MM.1S (cell line): ENCODE measurements at regions not wholly inside any gene's neighbourhood (a gene's known extent, or its start where the extent isn't known, plus 50 kb on each side); places are given as distances from the start of the nearest gene placed in this dataset.

Source experiments
- DNase-seq: peaks from one replicate; pipeline ENCODE4 v3.0.0-alpha.2; 2015
- H2AFZ ChIP-seq: fragments of 300-600 bp; sonication (generic); 2 replicates; pipeline ENCODE4 v1.6.0; 2016; ENCODE audit warnings: antibody characterized with exemption, low read length
- H3F3A ChIP-seq: fragments of 300-600 bp; sonication (generic); 2 replicates; pipeline ENCODE4 v1.6.1; 2016; ENCODE audit warnings: mild to moderate bottlenecking, antibody characterized with exemption, low read length, moderate library complexity, mixed read lengths; ENCODE audit not compliant: insufficient read depth
- H3K27ac ChIP-seq: fragments of 300-600 bp; sonication (generic); 2 replicates; pipeline ENCODE4 v1.5.1; 2016; ENCODE audit warnings: mild to moderate bottlenecking, low read length
- H3K27me3 ChIP-seq: fragments of 300-600 bp; sonication (generic); replicated peaks from 2 replicates; pipeline ENCODE4 v1.6.0; 2016; ENCODE audit warnings: low read length; ENCODE audit not compliant: insufficient read depth
- H3K36me3 ChIP-seq: fragments of 300-600 bp; sonication (generic); replicated peaks from 2 replicates; pipeline ENCODE4 v1.6.1; 2016; ENCODE audit warnings: mild to moderate bottlenecking, low read length, mixed read lengths; ENCODE audit not compliant: insufficient read depth
- H3K4me1 ChIP-seq: fragments of 300-600 bp; sonication (generic); 2 replicates; pipeline ENCODE4 v1.6.1; 2016; ENCODE audit warnings: low read length, mixed read lengths
- H3K4me2 ChIP-seq: fragments of 300-600 bp; sonication (generic); 2 replicates; pipeline ENCODE4 v1.6.0; 2016; ENCODE audit warnings: low read depth, low read length
- H3K4me3 ChIP-seq: fragments of 300-600 bp; sonication (generic); 2 replicates; pipeline ENCODE4 v1.5.1; 2016; ENCODE audit warnings: low read length, mixed read lengths
- H3K79me2 ChIP-seq: fragments of 300-600 bp; sonication (generic); 2 replicates; pipeline ENCODE4 v1.6.1; 2016; ENCODE audit warnings: mixed run types, low read length, mixed read lengths
- H3K9ac ChIP-seq: fragments of 300-600 bp; sonication (generic); 2 replicates; pipeline ENCODE4 v1.6.1; 2016; ENCODE audit warnings: low read length, mixed read lengths
- H3K9me2 ChIP-seq: fragments of 300-600 bp; sonication (generic); replicated peaks from 2 replicates; pipeline ENCODE4 v1.6.1; 2016; ENCODE audit warnings: mild to moderate bottlenecking, low read length, mixed read lengths; ENCODE audit not compliant: insufficient read depth
- H3K9me3 ChIP-seq: fragments of 300-600 bp; sonication (generic); replicated peaks from 2 replicates; pipeline ENCODE4 v1.6.1; 2016; ENCODE audit warnings: mild to moderate bottlenecking, low read length, mixed read lengths; ENCODE audit not compliant: insufficient read depth
- H4K20me1 ChIP-seq: fragments of 300-600 bp; sonication (generic); 2 replicates; pipeline ENCODE4 v1.6.1; 2016; ENCODE audit warnings: mild to moderate bottlenecking, low read length, moderate library complexity, mixed read lengths; ENCODE audit not compliant: insufficient read depth
- EZH2 ChIP-seq: fragments of 300-600 bp; sonication (generic); optimal IDR thresholded peaks from 2 replicates; pipeline ENCODE3; 2017; ENCODE audit warnings: low read depth, mild to moderate bottlenecking, antibody characterized with exemption, low read length, mixed read lengths
- EZH2phosphoT487 ChIP-seq: fragments of 300-600 bp; sonication (generic); IDR thresholded peaks from 2 replicates; pipeline ENCODE4 v1.6.1; 2018; ENCODE audit warnings: antibody characterized with exemption, low read length
- TF ChIP-seq, protein P1 (sequence below): fragments of 300-600 bp; sonication (generic); IDR thresholded peaks from 2 replicates; pipeline ENCODE4 v1.5.1; 2016; ENCODE audit warnings: antibody characterized with exemption, low read length, mixed read lengths

DNA sequence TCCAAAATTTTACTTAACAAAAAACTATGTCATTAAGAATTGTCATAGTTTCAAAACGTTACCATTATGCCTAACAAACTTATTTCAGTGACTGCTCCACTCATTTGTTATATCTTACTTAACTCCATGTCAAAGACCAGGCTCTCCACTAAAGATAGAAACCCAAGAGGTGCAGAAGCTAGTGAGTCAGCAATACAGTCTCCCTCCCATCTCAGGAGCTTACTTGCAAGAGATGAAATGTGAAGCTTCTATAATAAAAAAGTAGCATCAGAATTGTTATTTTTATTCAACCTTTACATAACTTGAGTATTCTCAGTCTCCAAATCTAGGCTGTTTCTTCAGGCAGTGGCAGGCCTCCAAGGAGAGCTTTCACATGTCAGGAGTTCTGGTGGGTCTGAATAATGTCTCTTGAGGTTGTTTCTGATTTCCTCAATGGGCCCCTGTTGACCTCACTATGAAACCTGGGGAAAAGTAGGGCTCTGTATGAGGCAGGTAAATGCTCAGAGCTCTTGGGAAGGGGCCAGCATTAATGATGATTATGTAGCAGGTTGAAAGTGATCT lies 242.0 kb downstream of the NDFIP2 start:
- no peak overlapping the region for H3K9ac ChIP-seq
- H3F3A ChIP-seq = no peaks in the 10 kb centered on the region
- H3K36me3 ChIP-seq = no peaks in the 10 kb centered on the region
- H3K4me1 ChIP-seq = no peaks in the 10 kb centered on the region
- no peaks in the 10 kb centered on the region for H4K20me1 ChIP-seq
- TF ChIP-seq EZH2phosphoT487 = no peak
- H3K4me2 ChIP-seq = no peak overlapping the region
- no peaks in the 10 kb centered on the region for H3K27me3 ChIP-seq
- H3K9me3 ChIP-seq = no peaks in the 10 kb centered on the region
- H2AFZ ChIP-seq = no peak overlapping the region
- no peaks in the 10 kb centered on the region for H3K9me2 ChIP-seq
- no peak for DNase-seq
- no peak overlapping the region for H3K4me3 ChIP-seq
- H3K27ac ChIP-seq = no peak overlapping the region
- H3K79me2 ChIP-seq = no peaks in the 10 kb centered on the region

DNA sequence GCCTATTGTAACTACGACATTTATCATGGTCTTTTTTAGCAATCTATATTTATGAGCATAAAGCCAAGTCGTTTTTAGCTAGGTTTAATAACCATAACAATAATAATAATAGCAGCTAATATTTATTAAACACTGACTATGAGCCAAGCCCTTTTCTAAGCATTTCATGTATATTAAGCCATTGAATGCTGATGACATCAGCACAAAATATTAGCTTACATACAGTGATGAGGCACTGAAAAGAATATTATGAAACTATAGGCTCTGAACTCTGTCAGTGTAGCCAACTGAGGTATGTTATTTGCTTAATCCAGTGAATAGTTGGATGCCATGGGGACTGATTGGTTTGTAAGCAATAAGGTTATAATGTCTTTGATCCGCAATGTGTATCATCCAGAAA lies 235.2 kb downstream of the NDFIP2 start:
- H3K36me3 ChIP-seq = no peaks in the 10 kb centered on the region
- H3K9me3 ChIP-seq = no peaks in the 10 kb centered on the region
- H3K4me2 ChIP-seq = no peak overlapping the region
- no peak for TF ChIP-seq EZH2phosphoT487
- TF ChIP-seq, protein P1, sequence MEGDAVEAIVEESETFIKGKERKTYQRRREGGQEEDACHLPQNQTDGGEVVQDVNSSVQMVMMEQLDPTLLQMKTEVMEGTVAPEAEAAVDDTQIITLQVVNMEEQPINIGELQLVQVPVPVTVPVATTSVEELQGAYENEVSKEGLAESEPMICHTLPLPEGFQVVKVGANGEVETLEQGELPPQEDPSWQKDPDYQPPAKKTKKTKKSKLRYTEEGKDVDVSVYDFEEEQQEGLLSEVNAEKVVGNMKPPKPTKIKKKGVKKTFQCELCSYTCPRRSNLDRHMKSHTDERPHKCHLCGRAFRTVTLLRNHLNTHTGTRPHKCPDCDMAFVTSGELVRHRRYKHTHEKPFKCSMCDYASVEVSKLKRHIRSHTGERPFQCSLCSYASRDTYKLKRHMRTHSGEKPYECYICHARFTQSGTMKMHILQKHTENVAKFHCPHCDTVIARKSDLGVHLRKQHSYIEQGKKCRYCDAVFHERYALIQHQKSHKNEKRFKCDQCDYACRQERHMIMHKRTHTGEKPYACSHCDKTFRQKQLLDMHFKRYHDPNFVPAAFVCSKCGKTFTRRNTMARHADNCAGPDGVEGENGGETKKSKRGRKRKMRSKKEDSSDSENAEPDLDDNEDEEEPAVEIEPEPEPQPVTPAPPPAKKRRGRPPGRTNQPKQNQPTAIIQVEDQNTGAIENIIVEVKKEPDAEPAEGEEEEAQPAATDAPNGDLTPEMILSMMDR = no peak
- no peak for TF ChIP-seq EZH2
- H3K4me1 ChIP-seq = no peaks in the 10 kb centered on the region
- H3K9ac ChIP-seq = no peak overlapping the region
- no peaks in the 10 kb centered on the region for H3F3A ChIP-seq
- no peaks in the 10 kb centered on the region for H3K79me2 ChIP-seq
- DNase-seq = no peak
- no peaks in the 10 kb centered on the region for H3K9me2 ChIP-seq
- no peaks in the 10 kb centered on the region for H3K27me3 ChIP-seq
- H2AFZ ChIP-seq = no peak overlapping the region
- no peak overlapping the region for H3K4me3 ChIP-seq
- H4K20me1 ChIP-seq = no peaks in the 10 kb centered on the region
- H3K27ac ChIP-seq = no peak overlapping the region

DNA sequence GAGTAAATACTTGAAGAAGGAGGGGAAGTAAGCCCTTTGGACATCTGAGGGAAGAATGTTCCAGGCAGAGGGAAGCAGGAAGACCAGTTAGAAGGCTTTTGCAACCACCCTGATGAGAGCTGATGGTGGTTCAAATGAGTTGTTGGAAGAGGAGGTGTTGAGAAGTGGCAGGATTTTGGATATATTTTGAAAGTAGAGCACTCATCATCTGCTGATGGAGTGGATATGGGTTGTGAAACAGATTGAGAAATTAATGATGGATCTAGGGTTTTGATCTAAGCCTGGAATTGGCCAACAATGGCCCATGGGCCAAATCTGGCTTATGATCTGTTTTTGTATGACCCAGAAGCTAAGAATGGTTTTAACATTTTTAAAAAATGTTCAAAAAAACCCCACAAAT lies 230.7 kb downstream of the NDFIP2 start:
- Histone ChIP-seq H3K9ac (no peak overlapping the region), H3K9me2 (no peaks in the 10 kb centered on the region), H3K4me1 (no peaks in the 10 kb centered on the region), H3K9me3 (no peaks in the 10 kb centered on the region), H3K4me3 (no peak overlapping the region), H3K4me2 (no peak overlapping the region), H4K20me1 (no peaks in the 10 kb centered on the region), H3K36me3 (no peaks in the 10 kb centered on the region), H3K27ac (no peak overlapping the region), H3K27me3 (no peaks in the 10 kb centered on the region), H3F3A (no peaks in the 10 kb centered on the region), H2AFZ (no peak overlapping the region), H3K79me2 (no peaks in the 10 kb centered on the region)
- DNase-seq = no peak
- TF ChIP-seq EZH2phosphoT487 (no peak), EZH2 (no peak)
- TF ChIP-seq, protein P1 = no peak

DNA sequence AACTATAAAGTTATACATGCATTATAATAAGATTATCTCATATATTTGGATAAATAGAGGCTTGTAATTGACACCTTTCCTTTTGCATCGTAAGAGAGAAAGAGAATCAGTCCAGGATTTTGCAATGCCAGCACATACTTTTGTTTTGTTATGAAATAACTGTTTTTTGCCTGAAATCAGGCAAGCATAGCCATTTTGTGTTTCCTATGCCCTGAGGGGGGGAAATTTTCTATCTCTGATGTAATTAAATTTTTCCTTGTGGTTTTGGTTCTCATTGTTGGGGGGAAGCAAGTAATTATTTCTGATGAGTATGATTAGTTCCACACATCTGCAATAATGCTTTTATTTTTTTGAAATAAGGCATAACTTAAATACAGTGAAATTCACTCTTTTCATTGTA lies 229.4 kb downstream of the NDFIP2 start:
- H2AFZ ChIP-seq = no peak overlapping the region

More for the DNA sequence above, 229.4 kb downstream of the NDFIP2 start:
- DNase-seq = no peak
- Histone ChIP-seq H3K27me3 (no peaks in the 10 kb centered on the region), H3K27ac (no peak overlapping the region), H3K79me2 (no peaks in the 10 kb centered on the region), H3K9me2 (no peaks in the 10 kb centered on the region), H3K9ac (no peak overlapping the region), H4K20me1 (no peaks in the 10 kb centered on the region), H3K4me1 (no peaks in the 10 kb centered on the region), H3K4me3 (no peak overlapping the region), H3K36me3 (no peaks in the 10 kb centered on the region), H3K9me3 (no peaks in the 10 kb centered on the region), H3F3A (no peaks in the 10 kb centered on the region), H3K4me2 (no peak overlapping the region)
- TF ChIP-seq, protein P1 = no peak
- no peak for TF ChIP-seq EZH2phosphoT487
- no peak for TF ChIP-seq EZH2
